Neural cell (in vitro differentiated cells): ENCODE measurements at regions not wholly inside any gene's neighbourhood (a gene's known extent, or its start where the extent isn't known, plus 50 kb on each side); places are given as distances from the start of the nearest gene placed in this dataset.

Source experiments
- H2AFZ ChIP-seq: fragments of 200-600, 300-800 bp; sonication (generic), shearing (Covaris generic); 2 replicates; pipeline ENCODE4 v1.6.0; 2014; ENCODE audit warnings: low read depth, mild to moderate bottlenecking, antibody characterized with exemption, low read length, moderate library complexity
- H3F3A ChIP-seq: fragments of 200-600 bp; shearing (Covaris generic); 2 replicates; pipeline ENCODE4 v1.6.1; 2016; ENCODE audit warnings: mild to moderate bottlenecking, moderate library complexity, mixed read lengths, antibody characterized with exemption, low read length; ENCODE audit not compliant: insufficient read depth, poor library complexity, severe bottlenecking
- H3K27ac ChIP-seq: fragments of 200-600, 300-800 bp; sonication (generic), shearing (Covaris generic); 2 replicates; pipeline ENCODE4 v1.5.1; 2014; ENCODE audit warnings: mild to moderate bottlenecking, low read length, moderate library complexity
- H3K27me3 ChIP-seq: fragments of 300-800, 200-600 bp; sonication (generic), shearing (Covaris generic); 2 replicates; pipeline ENCODE4 v1.6.0; 2014; ENCODE audit warnings: mild to moderate bottlenecking, low read depth, low read length, moderate library complexity; ENCODE audit not compliant: insufficient read depth
- H3K36me3 ChIP-seq: fragments of 300-800, 200-600 bp; sonication (generic), shearing (Covaris generic); 2 replicates; pipeline ENCODE4 v1.5.1; 2014; ENCODE audit warnings: mild to moderate bottlenecking, antibody characterized with exemption, low read length, moderate library complexity; ENCODE audit not compliant: insufficient read depth
- H3K4me2 ChIP-seq: fragments of 300-800, 200-600 bp; sonication (generic), shearing (Covaris generic); 2 replicates; pipeline ENCODE4 v1.6.0; 2014; ENCODE audit warnings: mild to moderate bottlenecking, low read length
- H3K4me3 ChIP-seq: fragments of 300-800, 200-600 bp; sonication (generic), shearing (Covaris generic); 2 replicates; pipeline ENCODE4 v1.5.1; 2014; ENCODE audit warnings: mild to moderate bottlenecking, low read length, moderate library complexity
- H3K79me2 ChIP-seq: fragments of 200-600 bp; shearing (Covaris generic); replicated peaks from 2 replicates; pipeline ENCODE4 v1.6.0; 2014; ENCODE audit warnings: mild to moderate bottlenecking, low read length, moderate library complexity; ENCODE audit not compliant: insufficient read depth
- H3K9ac ChIP-seq: fragments of 300-800, 200-600 bp; sonication (generic), shearing (Covaris generic); 2 replicates; pipeline ENCODE4 v1.6.1; 2016; ENCODE audit warnings: mild to moderate bottlenecking, low read length, mixed read lengths
- H3K9me2 ChIP-seq: fragments of 200-600 bp; shearing (Covaris generic); 2 replicates; pipeline ENCODE4 v1.6.1; 2016; ENCODE audit warnings: mild to moderate bottlenecking, low read length, mixed read lengths; ENCODE audit not compliant: insufficient read depth
- H3K9me3 ChIP-seq: fragments of 200-600, 300-800 bp; sonication (generic), shearing (Covaris generic); 2 replicates; pipeline ENCODE4 v1.6.1; 2016; ENCODE audit warnings: mild to moderate bottlenecking, mixed run types, low read length, moderate library complexity, mixed read lengths
- H4K20me1 ChIP-seq: fragments of 200-600 bp; shearing (Covaris generic); 2 replicates; pipeline ENCODE4 v1.6.1; 2016; ENCODE audit warnings: mild to moderate bottlenecking, mixed run types; ENCODE audit not compliant: insufficient read depth
- CTCF ChIP-seq: fragments of 450-650 bp; IDR thresholded peaks from 2 replicates; pipeline ENCODE4 v1.5.1; 2014; ENCODE audit warnings: antibody characterized with exemption, mild to moderate bottlenecking, moderate library complexity; ENCODE audit not compliant: poor library complexity, severe bottlenecking
- EP300 ChIP-seq: fragments of 450-650 bp; conservative IDR thresholded peaks from 2 replicates; pipeline ENCODE4 v1.6.1; 2014; ENCODE audit warnings: antibody characterized with exemption, mild to moderate bottlenecking, moderate library complexity; ENCODE audit not compliant: poor library complexity, severe bottlenecking
- EZH2 ChIP-seq: fragments of 200-600, 300-800 bp; shearing (Covaris generic), sonication (generic); IDR thresholded peaks from 2 replicates; pipeline ENCODE4 v1.6.1; 2014; ENCODE audit warnings: antibody characterized with exemption, low read length, borderline replicate concordance, mild to moderate bottlenecking; ENCODE audit not compliant: insufficient read depth, poor library complexity, severe bottlenecking
- MXI1 ChIP-seq: fragments of 450-650 bp; conservative IDR thresholded peaks from 2 replicates; pipeline ENCODE4 v1.6.1; 2014; ENCODE audit warnings: antibody characterized with exemption, mild to moderate bottlenecking; ENCODE audit not compliant: poor library complexity, severe bottlenecking
- POLR2AphosphoS5 ChIP-seq: IDR thresholded peaks from 2 replicates; pipeline ENCODE4 v1.6.1; 2012
- RAD21 ChIP-seq: fragments of 450-650 bp; conservative IDR thresholded peaks from 2 replicates; pipeline ENCODE4 v1.6.1; 2014; ENCODE audit warnings: antibody characterized with exemption, mild to moderate bottlenecking, moderate library complexity
- REST ChIP-seq: IDR thresholded peaks from 2 replicates; pipeline ENCODE4 v1.6.1; 2012; ENCODE audit warnings: borderline replicate concordance
- SMC3 ChIP-seq: fragments of 450-650 bp; conservative IDR thresholded peaks from 2 replicates; pipeline ENCODE4 v1.6.1; 2014; ENCODE audit warnings: antibody characterized with exemption, mild to moderate bottlenecking, moderate library complexity; ENCODE audit not compliant: poor library complexity
- TAF1 ChIP-seq: IDR thresholded peaks from 2 replicates; pipeline ENCODE4 v1.6.1; 2012; ENCODE audit warnings: low read depth

GRCh38 chrX:140038842-140039241 is 73.5 kb upstream of the CXorf66 start:
- H3K79me2 ChIP-seq, result no peaks in the 10 kb centered on the region
- no peak overlapping the region for H3K4me3 ChIP-seq
- H3K9me3 ChIP-seq, result no peaks in the 10 kb centered on the region
- no peak overlapping the region for H3K4me2 ChIP-seq
- no peaks in the 10 kb centered on the region for H3K27me3 ChIP-seq
- H3K36me3 ChIP-seq, result no peaks in the 10 kb centered on the region
- H2AFZ ChIP-seq, result no peak overlapping the region
- no peaks in the 10 kb centered on the region for H4K20me1 ChIP-seq
- TF ChIP-seq SMC3, result no peak
- TF ChIP-seq EZH2, result no peak
- no peak for TF ChIP-seq RAD21
- TF ChIP-seq CTCF, result no peak
- TF ChIP-seq POLR2AphosphoS5, result no peak
- TF ChIP-seq REST, result no peak
- TF ChIP-seq TAF1, result no peak
- TF ChIP-seq EP300, result no peak
- TF ChIP-seq MXI1, result no peak
- no peak overlapping the region for H3K27ac ChIP-seq
- H3K9ac ChIP-seq, result no peak overlapping the region
- H3F3A ChIP-seq, result no peaks in the 10 kb centered on the region
- H3K9me2 ChIP-seq, result no peaks in the 10 kb centered on the region

GRCh38 chrX:140034916-140035315 is 69.6 kb upstream of the CXorf66 start:
- H3K79me2 ChIP-seq, result no peaks in the 10 kb centered on the region
- H3K9me2 ChIP-seq, result no peaks in the 10 kb centered on the region
- no peak overlapping the region for H3K4me2 ChIP-seq
- no peak overlapping the region for H3K4me3 ChIP-seq
- no peak overlapping the region for H3K9ac ChIP-seq
- no peaks in the 10 kb centered on the region for H3K9me3 ChIP-seq
- H3K36me3 ChIP-seq, result no peaks in the 10 kb centered on the region
- H4K20me1 ChIP-seq, result no peaks in the 10 kb centered on the region
- H2AFZ ChIP-seq, result no peak overlapping the region
- no peaks in the 10 kb centered on the region for H3F3A ChIP-seq
- no peak overlapping the region for H3K27ac ChIP-seq
- no peaks in the 10 kb centered on the region for H3K27me3 ChIP-seq
- TF ChIP-seq EP300 (no peak), RAD21 (peak; percentile 22), CTCF (peak; percentile 37), SMC3 (peak; percentile 37)
